Skeletal muscle satellite cell (primary cell): ENCODE measurements at regions not wholly inside any gene's neighbourhood (a gene's known extent, or its start where the extent isn't known, plus 50 kb on each side); places are given as distances from the start of the nearest gene placed in this dataset.

Experiments used
- H3K27me3 ChIP-seq: 2 replicates; pipeline ENCODE4 v1.7.0; 2013; ENCODE audit warnings: low read length; ENCODE audit not compliant: control insufficient read depth, insufficient read depth
- H3K36me3 ChIP-seq: 2 replicates; pipeline ENCODE4 v1.7.0; 2013; ENCODE audit warnings: mild to moderate bottlenecking, control low read depth, low read length; ENCODE audit not compliant: insufficient read depth
- H3K4me1 ChIP-seq: 2 replicates; pipeline ENCODE4 v1.7.0; 2013; ENCODE audit warnings: low read length; ENCODE audit not compliant: control insufficient read depth, insufficient read depth
- H3K4me2 ChIP-seq: 2 replicates; pipeline ENCODE4 v1.7.0; 2013; ENCODE audit warnings: mild to moderate bottlenecking, low read length
- H3K4me3 ChIP-seq: 2 replicates; pipeline ENCODE4 v1.7.0; 2013; ENCODE audit warnings: low read length
- H3K9ac ChIP-seq: 2 replicates; pipeline ENCODE4 v1.7.0; 2013; ENCODE audit warnings: mild to moderate bottlenecking, low read depth, low read length, moderate library complexity
- H3K9me3 ChIP-seq: replicated peaks from 2 replicates; pipeline ENCODE4 v1.7.0; 2013; ENCODE audit warnings: mild to moderate bottlenecking, control low read depth, low read length

DNA sequence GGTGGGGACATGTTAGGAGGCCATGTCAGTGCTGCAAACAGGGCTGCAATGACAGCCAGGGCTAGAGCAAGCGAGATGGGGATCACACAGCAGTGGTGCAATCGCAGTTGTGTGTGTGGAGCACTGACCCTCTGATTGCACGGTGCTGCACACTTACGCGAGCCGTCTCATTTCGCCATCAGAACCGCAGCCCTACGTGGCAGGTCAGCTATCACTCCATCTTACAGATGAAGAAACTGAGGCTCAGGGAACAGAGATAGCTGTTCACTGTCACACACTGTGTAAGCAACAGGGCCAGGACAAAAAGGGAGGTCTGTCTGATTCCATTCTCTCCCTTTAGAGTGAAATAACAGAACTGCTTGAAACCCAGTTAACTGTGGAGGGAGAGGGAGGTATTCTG is 104.8 kb upstream of the SLC45A1 start:
- peaks cover 58% of the 10 kb centered on the region for H3K4me1 ChIP-seq
- no peak overlapping the region for H3K4me2 ChIP-seq
- peak overlapping the region; percentile 70 for H3K9ac ChIP-seq
- H3K36me3 ChIP-seq = no peaks in the 10 kb centered on the region
- H3K27me3 ChIP-seq = no peaks in the 10 kb centered on the region
- H3K4me3 ChIP-seq = no peak overlapping the region
- H3K9me3 ChIP-seq = no peaks in the 10 kb centered on the region

DNA sequence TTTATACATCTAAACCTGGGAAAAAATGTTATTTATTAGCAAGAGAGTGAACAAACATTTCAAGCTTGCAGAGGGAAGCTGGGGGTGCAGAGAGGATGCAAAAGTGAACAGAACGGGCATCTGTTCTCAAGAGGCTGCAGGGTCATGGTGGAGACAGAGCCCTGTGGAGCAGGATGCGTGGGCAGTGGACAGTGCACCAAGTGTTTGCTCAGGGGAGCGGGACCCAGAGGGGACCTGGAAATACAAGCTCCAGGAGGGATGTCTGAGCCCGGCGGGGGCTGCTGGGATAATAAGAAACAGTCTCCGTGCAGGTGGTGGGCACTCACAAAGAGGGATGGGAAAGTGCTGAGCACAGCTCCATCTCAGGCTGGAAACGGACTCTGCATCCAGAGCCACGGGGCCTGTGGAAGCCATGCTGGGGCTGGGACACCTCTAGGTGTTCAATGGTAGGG is 105.3 kb upstream of the SLC45A1 start:
- H3K9me3 ChIP-seq = no peaks in the 10 kb centered on the region
- H3K4me2 ChIP-seq = peak overlapping the region; percentile 58
- H3K4me3 ChIP-seq = no peak overlapping the region
- peaks cover 53% of the 10 kb centered on the region for H3K4me1 ChIP-seq
- H3K36me3 ChIP-seq = no peaks in the 10 kb centered on the region
- H3K9ac ChIP-seq = peak overlapping the region; percentile 70
- no peaks in the 10 kb centered on the region for H3K27me3 ChIP-seq

DNA sequence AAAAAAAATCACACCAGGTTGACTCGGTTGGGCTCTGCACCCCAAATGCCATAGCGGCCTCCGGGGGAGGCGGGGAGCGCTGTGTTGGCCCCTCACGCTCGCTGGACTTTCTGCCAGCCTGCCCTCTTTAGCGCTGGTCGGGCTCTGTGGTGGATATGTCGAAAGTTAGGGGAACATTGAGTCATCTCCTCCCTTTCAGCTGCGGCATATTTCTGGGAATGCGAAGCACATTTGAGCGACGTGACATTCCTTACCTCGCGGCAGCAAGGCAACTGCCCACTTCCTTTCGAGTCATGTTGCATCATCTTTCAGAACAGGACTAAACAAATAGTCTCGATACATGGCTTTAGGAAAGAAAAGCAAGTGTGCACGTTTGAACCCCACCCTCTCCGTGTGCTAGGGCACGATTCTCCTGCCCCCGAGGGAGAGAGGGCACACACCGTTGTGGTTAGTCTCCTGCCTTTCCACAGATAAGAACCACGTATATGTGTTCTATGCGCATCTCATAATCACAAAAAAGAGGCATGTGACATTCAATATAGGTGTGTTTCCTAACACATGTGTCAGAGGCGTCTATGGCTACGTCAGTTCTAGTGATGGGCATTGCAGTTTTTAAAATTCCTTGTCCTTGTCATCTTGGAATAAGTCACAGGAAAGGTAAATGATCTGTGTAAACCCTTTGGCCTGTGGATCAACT is 105.9 kb upstream of the SLC45A1 start:
- peaks cover 47% of the 10 kb centered on the region for H3K4me1 ChIP-seq

DNA sequence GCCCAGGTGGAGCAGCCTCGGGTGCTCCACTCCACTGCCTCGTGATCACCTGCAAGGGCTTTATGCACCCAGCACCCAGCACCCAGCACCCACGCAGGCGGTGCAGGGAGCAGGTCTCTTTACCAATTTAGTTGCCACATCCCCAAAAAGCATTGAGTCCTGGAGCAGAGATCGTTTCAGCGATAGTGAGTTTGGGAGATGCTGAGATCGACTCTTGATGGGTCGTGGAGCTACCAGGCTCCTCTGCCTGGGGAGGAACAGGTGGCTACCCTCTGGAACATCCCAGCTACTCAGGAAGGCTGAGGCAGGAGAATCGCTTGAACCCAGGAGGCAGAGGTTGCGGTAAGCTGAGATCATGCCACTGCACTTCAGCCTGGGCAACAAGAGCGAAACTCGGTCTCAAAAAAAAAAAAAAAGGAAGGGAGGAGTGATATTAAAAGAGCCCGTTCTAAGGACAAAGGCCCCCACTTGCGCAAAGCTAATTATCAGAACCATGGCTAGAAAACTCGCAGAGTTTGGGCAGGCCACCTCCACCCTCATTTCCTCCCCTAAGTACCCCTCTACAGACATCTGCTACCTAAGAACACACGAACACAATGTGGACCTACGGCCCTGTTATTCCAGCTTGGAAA is 106.5 kb upstream of the SLC45A1 start:
- Histone ChIP-seq H3K36me3 (no peaks in the 10 kb centered on the region), H3K4me1 (peaks cover 42% of the 10 kb centered on the region), H3K4me2 (peak overlapping the region; percentile 68), H3K9ac (peak overlapping the region; percentile 77), H3K9me3 (no peaks in the 10 kb centered on the region), H3K27me3 (no peaks in the 10 kb centered on the region), H3K4me3 (peak overlapping the region; percentile 19)

More for the DNA sequence above, 105.9 kb upstream of the SLC45A1 start:
- Histone ChIP-seq H3K9me3 (no peaks in the 10 kb centered on the region), H3K27me3 (no peaks in the 10 kb centered on the region), H3K4me3 (peak overlapping the region; percentile 19), H3K36me3 (no peaks in the 10 kb centered on the region), H3K9ac (peak overlapping the region; percentile 77), H3K4me2 (peak overlapping the region; percentile 68)

DNA sequence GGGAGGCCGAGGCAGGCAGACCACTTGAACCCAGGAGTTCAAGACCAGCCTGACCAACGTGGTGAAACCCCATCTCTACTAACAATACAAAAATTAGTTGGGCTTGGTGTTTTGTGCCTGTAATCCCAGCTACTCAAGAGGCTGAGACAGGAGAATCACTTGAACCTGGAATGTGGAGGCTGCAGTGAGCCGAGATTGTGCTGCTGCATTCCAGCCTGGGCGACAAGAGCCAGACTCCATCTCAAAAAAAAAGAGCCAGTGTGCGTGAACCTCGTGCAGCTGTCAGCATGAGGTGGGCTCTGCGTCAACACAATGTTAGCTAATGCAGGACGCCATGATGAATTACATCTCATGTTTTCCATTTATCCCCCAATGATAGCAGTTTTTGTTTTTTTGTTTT is 110.7 kb upstream of the SLC45A1 start:
- Histone ChIP-seq H3K4me1 (peaks cover 43% of the 10 kb centered on the region), H3K27me3 (no peaks in the 10 kb centered on the region), H3K4me2 (no peak overlapping the region)

DNA sequence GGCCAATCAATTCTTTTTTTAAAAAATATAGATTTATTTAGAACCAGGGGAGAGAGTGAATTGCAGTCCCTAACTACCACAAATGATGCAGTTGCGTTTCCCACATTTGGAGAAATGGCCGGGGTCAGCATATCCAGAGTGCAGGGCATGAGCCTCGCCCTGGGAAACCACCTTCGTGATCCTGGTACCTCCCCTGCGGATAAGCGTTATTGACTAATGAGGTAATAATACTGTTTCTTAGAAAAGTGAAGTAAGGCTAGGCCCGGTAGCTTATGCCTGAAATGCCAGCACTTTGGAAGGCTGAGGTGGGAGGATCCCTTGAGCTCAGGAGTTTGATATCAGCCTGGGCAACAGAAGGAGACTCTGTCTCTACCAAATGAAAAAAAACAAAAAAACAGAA is 111.5 kb upstream of the SLC45A1 start:
- Histone ChIP-seq H3K36me3 (no peaks in the 10 kb centered on the region), H3K4me1 (peaks cover 45% of the 10 kb centered on the region), H3K4me3 (no peak overlapping the region), H3K9me3 (no peaks in the 10 kb centered on the region), H3K27me3 (no peaks in the 10 kb centered on the region), H3K9ac (no peak overlapping the region), H3K4me2 (no peak overlapping the region)

More for the DNA sequence above, 110.7 kb upstream of the SLC45A1 start:
- no peak overlapping the region for H3K4me3 ChIP-seq
- no peaks in the 10 kb centered on the region for H3K9me3 ChIP-seq
- H3K9ac ChIP-seq = no peak overlapping the region
- H3K36me3 ChIP-seq = no peaks in the 10 kb centered on the region

DNA sequence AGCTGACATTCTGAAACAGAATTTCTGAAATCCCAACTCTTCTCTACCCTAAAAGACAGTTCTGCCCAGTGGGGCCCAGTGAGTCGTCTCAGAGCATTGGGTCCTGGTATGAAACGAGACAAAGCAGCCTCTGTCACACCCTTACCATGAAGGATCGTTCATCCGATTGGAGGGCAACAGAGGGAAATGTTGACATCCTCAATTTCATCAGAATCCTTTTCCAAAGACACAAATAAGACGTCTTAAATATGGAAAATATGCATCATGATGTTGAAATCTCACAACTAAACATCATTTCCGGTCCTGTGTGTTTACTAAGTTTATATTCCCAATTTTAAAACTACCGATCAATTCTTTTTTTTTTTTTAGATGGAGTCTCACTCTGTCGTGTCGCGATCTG is 112.1 kb upstream of the SLC45A1 start:
- no peak overlapping the region for H3K4me2 ChIP-seq
- no peaks in the 10 kb centered on the region for H3K9me3 ChIP-seq
- no peak overlapping the region for H3K9ac ChIP-seq
- no peaks in the 10 kb centered on the region for H3K27me3 ChIP-seq
- H3K36me3 ChIP-seq = no peaks in the 10 kb centered on the region
- no peak overlapping the region for H3K4me3 ChIP-seq
- peaks cover 45% of the 10 kb centered on the region for H3K4me1 ChIP-seq

DNA sequence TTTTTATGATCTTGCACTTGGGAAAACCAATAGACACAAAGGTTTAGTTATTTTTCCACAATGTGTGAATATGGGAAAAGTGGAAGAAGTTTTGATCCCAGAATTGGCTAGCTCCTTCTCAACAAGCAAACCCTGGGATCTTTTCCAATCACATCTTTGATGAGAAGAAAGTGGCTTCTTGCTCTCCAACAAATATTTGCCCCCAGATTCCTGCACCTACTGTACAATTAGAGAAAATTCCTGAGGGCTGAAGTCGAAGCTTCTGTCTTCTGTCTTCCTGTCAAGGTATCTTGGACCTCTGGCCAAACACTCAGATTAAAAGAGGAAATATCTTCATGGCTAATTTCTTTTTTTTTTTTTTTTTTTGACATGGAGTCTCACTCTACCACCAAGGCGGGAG is 113.1 kb upstream of the SLC45A1 start:
- H3K27me3 ChIP-seq = no peaks in the 10 kb centered on the region
- H3K9ac ChIP-seq = peak overlapping the region; percentile 59
- H3K9me3 ChIP-seq = no peaks in the 10 kb centered on the region
- H3K36me3 ChIP-seq = no peaks in the 10 kb centered on the region
- H3K4me1 ChIP-seq = peaks cover 46% of the 10 kb centered on the region
- no peak overlapping the region for H3K4me3 ChIP-seq
- no peak overlapping the region for H3K4me2 ChIP-seq

DNA sequence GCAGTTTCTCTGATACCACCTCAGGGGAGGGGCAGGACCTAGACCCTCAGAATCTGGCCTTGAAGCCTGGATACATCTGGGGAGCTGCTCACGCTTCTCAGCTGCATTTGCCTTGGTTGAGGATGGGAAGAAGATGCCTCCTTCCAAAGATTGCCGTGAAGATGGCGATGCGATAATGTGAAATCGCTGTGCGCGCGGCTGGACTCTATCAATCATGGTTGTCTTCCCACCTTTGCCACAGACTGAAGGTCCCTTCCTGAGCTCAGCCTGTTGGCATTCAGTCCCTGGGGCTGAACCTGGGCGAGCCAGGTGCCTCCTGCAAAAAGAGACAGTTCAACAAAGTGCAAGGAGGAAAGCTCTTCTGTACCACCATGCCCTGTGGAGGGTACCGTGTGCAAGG is 114.4 kb upstream of the SLC45A1 start:
- Histone ChIP-seq H3K9ac (peak overlapping the region; percentile 49), H3K4me2 (no peak overlapping the region), H3K27me3 (no peaks in the 10 kb centered on the region)

DNA sequence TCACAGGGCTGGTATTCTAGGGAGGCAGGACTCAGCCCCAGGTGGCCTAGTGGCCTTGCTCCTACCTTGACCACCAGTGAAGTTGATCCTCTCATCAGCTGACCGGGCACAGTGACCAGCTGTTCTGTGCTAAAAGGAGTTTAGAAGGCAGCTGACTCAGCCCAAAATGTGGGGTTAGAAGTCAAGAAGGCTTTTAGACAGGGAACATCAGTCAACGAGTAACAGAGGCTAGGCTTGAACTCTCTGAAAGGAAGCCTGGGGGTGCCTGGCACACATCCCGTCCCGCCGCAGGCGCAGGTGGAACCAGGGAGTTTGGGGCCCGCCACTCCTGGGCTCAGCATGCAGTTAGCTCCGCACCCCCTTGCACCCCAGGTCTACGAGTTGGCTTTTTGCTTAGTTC is 114.9 kb upstream of the SLC45A1 start:
- Histone ChIP-seq H3K4me1 (peaks cover 51% of the 10 kb centered on the region), H3K9ac (peak overlapping the region; percentile 69), H3K36me3 (no peaks in the 10 kb centered on the region), H3K27me3 (no peaks in the 10 kb centered on the region), H3K9me3 (no peaks in the 10 kb centered on the region), H3K4me3 (no peak overlapping the region), H3K4me2 (peak overlapping the region; percentile 73)

More for the DNA sequence above, 114.4 kb upstream of the SLC45A1 start:
- Histone ChIP-seq H3K4me3 (no peak overlapping the region), H3K36me3 (no peaks in the 10 kb centered on the region), H3K4me1 (peaks cover 47% of the 10 kb centered on the region), H3K9me3 (no peaks in the 10 kb centered on the region)

DNA sequence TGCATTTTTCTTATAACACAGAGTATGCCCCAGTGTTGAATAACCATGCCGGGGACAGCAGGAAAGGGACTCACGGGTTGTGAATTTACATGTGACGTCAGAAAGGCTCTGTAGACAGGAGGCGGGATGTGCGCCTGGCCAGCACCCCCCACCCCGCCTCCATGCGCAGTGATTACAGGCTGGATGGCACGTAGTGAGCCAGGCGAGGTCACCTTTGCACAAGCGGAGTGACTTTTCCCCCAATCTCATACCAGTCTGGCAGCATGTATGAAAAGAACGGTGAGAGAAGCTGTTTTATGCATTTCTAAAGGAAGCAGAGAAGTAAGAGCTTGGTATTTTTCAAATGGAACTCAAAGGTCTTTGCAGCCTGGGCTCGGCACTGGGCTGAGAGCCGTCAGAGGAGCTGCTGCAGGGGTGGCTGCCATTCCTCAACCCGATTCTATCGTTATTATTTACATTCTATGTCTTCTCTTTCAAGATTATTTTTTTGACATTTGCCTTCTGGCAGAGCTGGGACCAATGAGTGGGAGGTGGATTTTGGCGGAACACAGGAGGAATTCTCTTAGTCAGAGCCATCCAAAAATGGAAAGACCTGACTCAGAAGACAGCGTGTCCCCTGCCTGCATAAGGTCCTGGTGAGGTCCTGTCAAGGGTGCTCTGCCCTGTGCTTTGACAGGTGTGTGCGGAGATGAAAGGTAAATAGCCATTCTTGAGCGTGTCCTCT is 115.6 kb upstream of the SLC45A1 start:
- peak overlapping the region; percentile 73 for H3K4me2 ChIP-seq
- peak overlapping the region; percentile 69 for H3K9ac ChIP-seq
- H3K4me1 ChIP-seq = peaks cover 59% of the 10 kb centered on the region
- H3K27me3 ChIP-seq = no peaks in the 10 kb centered on the region
- peak overlapping the region; percentile 45 for H3K4me3 ChIP-seq
- no peaks in the 10 kb centered on the region for H3K9me3 ChIP-seq
- no peaks in the 10 kb centered on the region for H3K36me3 ChIP-seq
